Hepatocyte (in vitro differentiated cells): ENCODE measurements at regions not wholly inside any gene's neighbourhood (a gene's known extent, or its start where the extent isn't known, plus 50 kb on each side); places are given as distances from the start of the nearest gene placed in this dataset.

ENCODE experiments used
- DNase-seq: peaks from one replicate; pipeline ENCODE4 v3.0.0-alpha.2; 2016; ENCODE audit warnings: low spot score
- H2AFZ ChIP-seq: fragments of 200-600 bp; sonication (generic); 2 replicates; pipeline ENCODE4 v1.6.0; 2016; ENCODE audit warnings: antibody characterized with exemption, mild to moderate bottlenecking
- H3K27ac ChIP-seq: fragments of 200-600 bp; sonication (generic); 2 replicates; pipeline ENCODE4 v1.5.1; 2016; ENCODE audit warnings: mild to moderate bottlenecking
- H3K27me3 ChIP-seq: fragments of 200-600 bp; sonication (generic); 2 replicates; pipeline ENCODE4 v1.6.1; 2016
- H3K36me3 ChIP-seq: fragments of 200-600 bp; sonication (generic); replicated peaks from 2 replicates; pipeline ENCODE4 v1.5.1; 2016; ENCODE audit warnings: low read depth; ENCODE audit not compliant: insufficient read depth
- H3K4me1 ChIP-seq: fragments of 200-600 bp; sonication (generic); 2 replicates; pipeline ENCODE4 v1.5.1; 2016; ENCODE audit warnings: mild to moderate bottlenecking, moderate library complexity; ENCODE audit not compliant: insufficient read depth
- H3K4me2 ChIP-seq: fragments of 200-600 bp; sonication (generic); 2 replicates; pipeline ENCODE4 v1.6.0; 2016
- H3K4me3 ChIP-seq: fragments of 200-600 bp; sonication (generic); 2 replicates; pipeline ENCODE4 v1.5.1; 2016; ENCODE audit warnings: mild to moderate bottlenecking
- H3K79me2 ChIP-seq: fragments of 200-600 bp; sonication (generic); 2 replicates; pipeline ENCODE4 v1.6.0; 2017; ENCODE audit warnings: mild to moderate bottlenecking
- H3K9me2 ChIP-seq: fragments of 200-600 bp; sonication (generic); replicated peaks from 2 replicates; pipeline ENCODE4 v1.6.0; 2017; ENCODE audit warnings: mild to moderate bottlenecking; ENCODE audit not compliant: insufficient read depth
- H3K9me3 ChIP-seq: fragments of 200-600 bp; sonication (generic); 2 replicates; pipeline ENCODE4 v1.5.1; 2016; ENCODE audit warnings: low read depth, mild to moderate bottlenecking
- H4K20me1 ChIP-seq: fragments of 200-600 bp; sonication (generic); 2 replicates; pipeline ENCODE4 v1.6.0; 2016; ENCODE audit warnings: mild to moderate bottlenecking; ENCODE audit not compliant: insufficient read depth, poor library complexity, severe bottlenecking
- CTCF ChIP-seq: fragments of 200-600 bp; sonication (generic); IDR thresholded peaks from 2 replicates; pipeline ENCODE4 v1.5.1; 2016; ENCODE audit warnings: antibody characterized with exemption, mild to moderate bottlenecking; ENCODE audit not compliant: poor library complexity
- EZH2 ChIP-seq: fragments of 200-600 bp; sonication (generic); IDR thresholded peaks from 2 replicates; pipeline ENCODE4 v1.6.1; 2016; ENCODE audit warnings: antibody characterized with exemption, mild to moderate bottlenecking, borderline replicate concordance
- EZH2phosphoT487 ChIP-seq: fragments of 200-600 bp; sonication (generic); IDR thresholded peaks from one replicate; pipeline ENCODE4 v1.6.1; 2018; ENCODE audit warnings: antibody characterized with exemption, mild to moderate bottlenecking, low read depth, moderate library complexity; ENCODE audit not compliant: unreplicated experiment, severe bottlenecking
- WGBS: methylation state at CpG from one replicate; pipeline ENCODE4 v1.1.6; 2016; ENCODE audit warnings: low lambda C conversion rate; ENCODE audit errors: missing lambda C conversion rate; 5-methylcytosine and 5-hydroxymethylcytosine counted together

GRCh38 chr17:79415365-79415764 lies 195.5 kb downstream of the RBFOX3 start:
- no peak overlapping the region for H2AFZ ChIP-seq
- H3K36me3 ChIP-seq = no peaks in the 10 kb centered on the region
- peaks cover 26% of the 10 kb centered on the region for H3K27me3 ChIP-seq
- TF ChIP-seq EZH2 (no peak), CTCF (no peak), EZH2phosphoT487 (no peak)
- H3K4me3 ChIP-seq = no peak overlapping the region
- no peak overlapping the region for H3K4me2 ChIP-seq
- H3K4me1 ChIP-seq = no peaks in the 10 kb centered on the region
- H4K20me1 ChIP-seq = no peaks in the 10 kb centered on the region
- no peaks in the 10 kb centered on the region for H3K9me2 ChIP-seq
- H3K27ac ChIP-seq = no peak overlapping the region
- H3K79me2 ChIP-seq = no peaks in the 10 kb centered on the region
- WGBS = 71% methylated on average over 13 of the region's 13 CpGs
- DNase-seq = no peak
- no peaks in the 10 kb centered on the region for H3K9me3 ChIP-seq

DNA sequence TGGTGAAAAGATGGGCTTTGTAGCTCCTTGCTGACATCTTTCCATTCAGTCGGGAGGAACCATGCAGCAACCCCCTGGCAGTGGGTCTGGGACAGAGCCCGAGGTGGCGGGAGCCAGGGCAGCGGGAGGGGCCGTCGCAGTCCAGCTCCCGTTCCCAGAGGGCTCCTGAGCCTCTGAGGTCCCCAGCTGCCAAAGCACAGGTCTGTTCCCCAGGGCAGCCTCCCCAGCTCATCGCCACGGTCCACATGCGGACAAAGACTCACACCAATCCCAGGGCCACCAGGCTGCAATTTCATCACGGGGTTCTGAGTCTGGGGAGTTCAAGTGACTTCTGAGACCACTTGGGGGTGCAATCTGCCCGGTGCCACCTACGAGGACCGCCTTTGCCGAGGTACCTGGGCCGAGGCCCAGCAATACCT lies 196.0 kb downstream of the RBFOX3 start:
- Histone ChIP-seq H3K9me3 (no peaks in the 10 kb centered on the region), H3K4me2 (no peak overlapping the region), H3K79me2 (no peaks in the 10 kb centered on the region), H3K36me3 (no peaks in the 10 kb centered on the region), H3K9me2 (no peaks in the 10 kb centered on the region), H3K4me3 (no peak overlapping the region), H3K4me1 (no peaks in the 10 kb centered on the region), H3K27me3 (peaks cover 26% of the 10 kb centered on the region), H4K20me1 (no peaks in the 10 kb centered on the region), H3K27ac (no peak overlapping the region), H2AFZ (no peak overlapping the region)
- no peak for DNase-seq
- TF ChIP-seq CTCF (no peak), EZH2 (no peak), EZH2phosphoT487 (no peak)
- WGBS = 86% methylated on average over 15 of the region's 16 CpGs

DNA sequence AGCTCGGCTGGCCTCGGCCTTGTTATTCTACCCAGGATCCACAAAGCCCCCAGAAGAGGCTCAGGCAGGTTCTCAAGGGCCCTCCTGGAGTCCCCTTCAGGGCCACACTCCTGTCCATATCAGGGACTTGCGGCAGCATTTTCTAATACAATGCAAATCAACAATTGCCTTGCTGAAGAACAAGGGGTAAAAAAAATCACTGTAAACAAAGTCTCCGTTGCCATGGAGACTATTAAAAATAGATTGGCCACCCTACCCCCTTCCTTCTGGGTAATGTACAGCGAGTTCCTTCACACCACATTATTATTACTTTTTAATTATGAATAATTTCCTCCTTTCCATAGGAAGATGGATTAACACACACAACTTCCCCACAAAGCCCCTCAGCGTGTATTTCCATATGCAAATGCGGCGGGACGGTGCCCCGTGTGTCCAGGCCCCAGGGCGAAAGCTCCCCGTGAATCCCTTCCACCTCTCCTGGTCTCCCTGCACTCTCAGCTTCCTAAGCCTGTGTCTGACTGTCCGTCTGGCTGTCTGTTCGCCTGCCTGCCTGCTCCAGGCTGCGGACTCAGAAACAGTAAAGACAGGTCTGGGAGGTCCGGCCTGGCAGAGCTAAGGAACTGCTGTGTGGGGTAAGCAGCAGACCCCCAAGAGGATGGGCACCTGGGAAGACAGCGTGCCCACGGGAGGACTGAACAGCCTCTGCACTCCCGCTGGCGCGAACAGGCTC lies 196.6 kb downstream of the RBFOX3 start:
- Histone ChIP-seq H3K36me3 (no peaks in the 10 kb centered on the region), H3K27ac (no peak overlapping the region), H2AFZ (no peak overlapping the region), H3K9me2 (no peaks in the 10 kb centered on the region), H3K27me3 (peaks cover 26% of the 10 kb centered on the region), H3K4me1 (no peaks in the 10 kb centered on the region), H3K4me3 (no peak overlapping the region), H4K20me1 (no peaks in the 10 kb centered on the region), H3K79me2 (no peaks in the 10 kb centered on the region), H3K9me3 (no peaks in the 10 kb centered on the region), H3K4me2 (no peak overlapping the region)
- WGBS = 74% methylated on average over 21 of the region's 21 CpGs
- DNase-seq = no peak
- TF ChIP-seq CTCF (no peak), EZH2phosphoT487 (no peak), EZH2 (no peak)
